CD8-positive, alpha-beta memory T cell (primary cell): ENCODE measurements at regions not wholly inside any gene's neighbourhood (a gene's known extent, or its start where the extent isn't known, plus 50 kb on each side); places are given as distances from the start of the nearest gene placed in this dataset.

Source experiments
- CTCF ChIA-PET: fragments of 350-600 bp; sonication (Branson Sonifier 250); formaldehyde crosslinking; loops from one replicate; lab custom pipeline; 2021; ENCODE audit warnings: antibody characterized with exemption; lab: Charles Lee
- POLR2A ChIA-PET: fragments of 350-600 bp; sonication (Branson Sonifier 250); formaldehyde crosslinking; loops from one replicate; lab custom pipeline; 2021; ENCODE audit warnings: antibody characterized with exemption; lab: Charles Lee
- DNase-seq, 5 donors: peaks; one replicate each; pipeline versions ENCODE4 v3.0.0 to v3.0.0-alpha.2; 2020 to 2022; ENCODE audit warnings: mixed read lengths in 1 of 5
- H3K27ac ChIP-seq: one replicate; pipeline ENCODE4 v1.7.0; 2013; ENCODE audit warnings: low read depth, mild to moderate bottlenecking, low read length, moderate library complexity
- H3K27me3 ChIP-seq: 2 replicates; pipeline ENCODE4 v1.7.0; 2013; ENCODE audit warnings: low read length, mild to moderate bottlenecking; ENCODE audit not compliant: insufficient read depth, poor library complexity, severe bottlenecking
- H3K36me3 ChIP-seq: 2 replicates; pipeline ENCODE4 v1.7.0; 2013; ENCODE audit warnings: mild to moderate bottlenecking, low read length, moderate library complexity; ENCODE audit not compliant: insufficient read depth
- H3K4me1 ChIP-seq: 2 replicates; pipeline ENCODE4 v1.7.0; 2013; ENCODE audit warnings: mild to moderate bottlenecking, low read length, moderate library complexity; ENCODE audit not compliant: insufficient read depth
- H3K4me3 ChIP-seq: 2 replicates; pipeline ENCODE4 v1.7.0; 2013; ENCODE audit warnings: mild to moderate bottlenecking, low read length
- H3K9me3 ChIP-seq: 2 replicates; pipeline ENCODE4 v1.7.0; 2013; ENCODE audit warnings: mild to moderate bottlenecking, low read length
- H3K27ac Mint-ChIP-seq, 8 donors: one replicate each; pipeline ENCODE4 v1.8.0; 2020 to 2021; ENCODE audit warnings: mixed read lengths in 8 of 8, mild to moderate bottlenecking in 6 of 8, inconsistent platforms in 3 of 8, moderate library complexity in 3 of 8
- H3K27me3 Mint-ChIP-seq, 2 donors: one replicate each; pipeline ENCODE4 v1.8.0; 2020 to 2021; ENCODE audit warnings: mixed read lengths in 2 of 2, mild to moderate bottlenecking in 1 of 2, moderate library complexity in 1 of 2
- H3K36me3 Mint-ChIP-seq, 3 donors: one replicate each; pipeline ENCODE4 v1.8.0; 2020 to 2021; ENCODE audit warnings: mixed read lengths in 3 of 3, inconsistent platforms in 1 of 3, mild to moderate bottlenecking in 1 of 3
- H3K4me1 Mint-ChIP-seq, 3 donors: one replicate each; pipeline ENCODE4 v1.8.0; 2020 to 2021; ENCODE audit warnings: mixed read lengths in 3 of 3, inconsistent platforms in 1 of 3, mild to moderate bottlenecking in 1 of 3
- H3K4me3 Mint-ChIP-seq, 7 donors: one replicate each; pipeline ENCODE4 v1.8.0; 2020 to 2021; ENCODE audit warnings: mixed read lengths in 7 of 7, mild to moderate bottlenecking in 6 of 7, moderate library complexity in 4 of 7, inconsistent platforms in 2 of 7
- H3K9me3 Mint-ChIP-seq, 5 donors: one replicate each; pipeline ENCODE4 v1.8.0; 2020 to 2022; ENCODE audit warnings: mixed read lengths in 5 of 5, mild to moderate bottlenecking in 3 of 5, moderate library complexity in 2 of 5, inconsistent platforms in 1 of 5

- ChIA-PET POLR2A (no interaction called here), CTCF (no interaction called here)
- no peak overlapping the region for H3K4me3 ChIP-seq
- H3K4me1 ChIP-seq, result no peaks in the 10 kb centered on the region
- H3K27me3 Mint-ChIP-seq, result no peaks in the 10 kb centered on the region
- H3K36me3 ChIP-seq, result no peaks in the 10 kb centered on the region
- H3K36me3 Mint-ChIP-seq, result no peaks in the 10 kb centered on the region
- peaks cover 0 to 4% (median 2%) of the 10 kb centered on the region in 5 donors for H3K9me3 Mint-ChIP-seq
- DNase-seq, result no peak
- no peaks in the 10 kb centered on the region for H3K27me3 ChIP-seq
- no peaks in the 10 kb centered on the region for H3K9me3 ChIP-seq
- H3K4me1 Mint-ChIP-seq, result no peaks in the 10 kb centered on the region
- no peak overlapping the region for H3K27ac Mint-ChIP-seq
- no peak overlapping the region for H3K4me3 Mint-ChIP-seq
- H3K27ac ChIP-seq, result no peak overlapping the region
Measured at GRCh38 chr5:124796495-124796894, 50.1 kb upstream of the ZNF608 start.

- no peaks in the 10 kb centered on the region for H3K27me3 ChIP-seq
- Mint-ChIP-seq H3K4me1 (no peaks in the 10 kb centered on the region), H3K27ac (no peak overlapping the region), H3K36me3 (no peaks in the 10 kb centered on the region), H3K4me3 (no peak overlapping the region), H3K27me3 (no peaks in the 10 kb centered on the region), H3K9me3 (peaks cover 0 to 4% (median 1%) of the 10 kb centered on the region in 5 donors)
- no peak for DNase-seq
- H3K4me3 ChIP-seq, result no peak overlapping the region
- no peaks in the 10 kb centered on the region for H3K4me1 ChIP-seq
- CTCF ChIA-PET, result no interaction called here
- no peaks in the 10 kb centered on the region for H3K9me3 ChIP-seq
- POLR2A ChIA-PET, result no interaction called here
- no peaks in the 10 kb centered on the region for H3K36me3 ChIP-seq
- H3K27ac ChIP-seq, result no peak overlapping the region
Measured at GRCh38 chr5:124797665-124798087, 51.2 kb upstream of the ZNF608 start.

GRCh38 chr5:124798890-124799289 lies 52.5 kb upstream of the ZNF608 start:
- no peaks in the 10 kb centered on the region for H3K4me1 Mint-ChIP-seq
- no peaks in the 10 kb centered on the region for H3K36me3 Mint-ChIP-seq
- peaks cover 0 to 10% (median 2%) of the 10 kb centered on the region in 5 donors for H3K9me3 Mint-ChIP-seq
- no peak overlapping the region for H3K4me3 ChIP-seq
- ChIA-PET CTCF (no interaction called here), POLR2A (no interaction called here)
- H3K4me1 ChIP-seq, result no peaks in the 10 kb centered on the region
- no peak for DNase-seq
- no peak overlapping the region for H3K27ac Mint-ChIP-seq
- H3K27ac ChIP-seq, result no peak overlapping the region
- peaks cover 0 to 2% of the 10 kb centered on the region in 2 donors for H3K27me3 Mint-ChIP-seq
- H3K9me3 ChIP-seq, result no peaks in the 10 kb centered on the region
- no peak overlapping the region for H3K4me3 Mint-ChIP-seq
- no peaks in the 10 kb centered on the region for H3K36me3 ChIP-seq
- H3K27me3 ChIP-seq, result no peaks in the 10 kb centered on the region

GRCh38 chr5:124801551-124801950 lies 55.1 kb upstream of the ZNF608 start:
- no peak for DNase-seq
- POLR2A ChIA-PET, result no interaction called here
- H3K27ac ChIP-seq, result no peak overlapping the region
- no peak overlapping the region for H3K27ac Mint-ChIP-seq
- no peaks in the 10 kb centered on the region for H3K36me3 Mint-ChIP-seq
- no peak overlapping the region for H3K4me3 Mint-ChIP-seq
- no peaks in the 10 kb centered on the region for H3K4me1 ChIP-seq
- no peak overlapping the region for H3K4me3 ChIP-seq
- H3K9me3 Mint-ChIP-seq, result peaks cover 0 to 14% (median 2%) of the 10 kb centered on the region in 5 donors
- H3K9me3 ChIP-seq, result no peaks in the 10 kb centered on the region
- CTCF ChIA-PET, result no interaction called here
- peaks cover 0 to 2% of the 10 kb centered on the region in 2 donors for H3K27me3 Mint-ChIP-seq
- H3K27me3 ChIP-seq, result no peaks in the 10 kb centered on the region
- no peaks in the 10 kb centered on the region for H3K4me1 Mint-ChIP-seq
- no peaks in the 10 kb centered on the region for H3K36me3 ChIP-seq

- Mint-ChIP-seq H3K4me3 (no peak overlapping the region), H3K9me3 (peaks cover 0 to 14% (median 2%) of the 10 kb centered on the region in 5 donors), H3K27ac (no peak overlapping the region), H3K36me3 (no peaks in the 10 kb centered on the region), H3K4me1 (no peaks in the 10 kb centered on the region), H3K27me3 (peaks cover 0 to 3% of the 10 kb centered on the region in 2 donors)
- no peaks in the 10 kb centered on the region for H3K9me3 ChIP-seq
- no peak overlapping the region for H3K27ac ChIP-seq
- no peaks in the 10 kb centered on the region for H3K27me3 ChIP-seq
- POLR2A ChIA-PET, result no interaction called here
- no peaks in the 10 kb centered on the region for H3K36me3 ChIP-seq
- DNase-seq, result no peak
- H3K4me1 ChIP-seq, result no peaks in the 10 kb centered on the region
- CTCF ChIA-PET, result no interaction called here
- no peak overlapping the region for H3K4me3 ChIP-seq
Measured at GRCh38 chr5:124803617-124804323, 57.3 kb upstream of the ZNF608 start.

GRCh38 chr5:124806026-124806372 lies 59.6 kb upstream of the ZNF608 start:
- Mint-ChIP-seq H3K27me3 (peaks cover 0 to 3% of the 10 kb centered on the region in 2 donors), H3K4me3 (no peak overlapping the region), H3K36me3 (no peaks in the 10 kb centered on the region), H3K9me3 (peaks cover 0 to 19% (median 3%) of the 10 kb centered on the region in 5 donors), H3K27ac (no peak overlapping the region), H3K4me1 (no peaks in the 10 kb centered on the region)
- H3K4me3 ChIP-seq, result no peak overlapping the region
- CTCF ChIA-PET, result no interaction called here
- H3K36me3 ChIP-seq, result no peaks in the 10 kb centered on the region
- H3K4me1 ChIP-seq, result no peaks in the 10 kb centered on the region
- no peaks in the 10 kb centered on the region for H3K9me3 ChIP-seq
- POLR2A ChIA-PET, result no interaction called here
- H3K27ac ChIP-seq, result no peak overlapping the region
- DNase-seq, result no peak
- H3K27me3 ChIP-seq, result no peaks in the 10 kb centered on the region

GRCh38 chr5:124806373-124807077 lies 60.1 kb upstream of the ZNF608 start:
- H3K9me3 Mint-ChIP-seq, result peaks cover 0 to 18% (median 3%) of the 10 kb centered on the region in 5 donors
- H3K9me3 ChIP-seq, result no peaks in the 10 kb centered on the region
- H3K27me3 ChIP-seq, result no peaks in the 10 kb centered on the region
- no peak for DNase-seq
- ChIA-PET CTCF (no interaction called here), POLR2A (no interaction called here)
- no peak overlapping the region for H3K4me3 Mint-ChIP-seq
- H3K27ac Mint-ChIP-seq, result no peak overlapping the region
- H3K36me3 Mint-ChIP-seq, result no peaks in the 10 kb centered on the region
- H3K36me3 ChIP-seq, result no peaks in the 10 kb centered on the region
- no peaks in the 10 kb centered on the region for H3K4me1 ChIP-seq
- no peak overlapping the region for H3K27ac ChIP-seq
- no peak overlapping the region for H3K4me3 ChIP-seq
- H3K4me1 Mint-ChIP-seq, result no peaks in the 10 kb centered on the region
- H3K27me3 Mint-ChIP-seq, result peaks cover 0 to 3% of the 10 kb centered on the region in 2 donors

GRCh38 chr5:124808842-124809268 lies 62.4 kb upstream of the ZNF608 start:
- Mint-ChIP-seq H3K27me3 (peaks cover 0 to 2% of the 10 kb centered on the region in 2 donors), H3K9me3 (peaks cover 0 to 9% (median 3%) of the 10 kb centered on the region in 5 donors), H3K4me3 (no peak overlapping the region), H3K27ac (no peak overlapping the region), H3K4me1 (no peaks in the 10 kb centered on the region), H3K36me3 (no peaks in the 10 kb centered on the region)
- Histone ChIP-seq H3K4me3 (no peak overlapping the region), H3K27ac (no peak overlapping the region), H3K9me3 (no peaks in the 10 kb centered on the region), H3K36me3 (no peaks in the 10 kb centered on the region), H3K27me3 (no peaks in the 10 kb centered on the region), H3K4me1 (no peaks in the 10 kb centered on the region)
- CTCF ChIA-PET, result interaction anchor here (1.0 kb wide), 1 partner anchor 9 kb away, joined by 3 read pairs; no protein-coding TSS in a partner anchor
- POLR2A ChIA-PET, result no interaction called here
- DNase-seq, result no peak
